K562 (cell line): ENCODE measurements at regions not wholly inside any gene's neighbourhood (a gene's known extent, or its start where the extent isn't known, plus 50 kb on each side); places are given as distances from the start of the nearest gene placed in this dataset.
A peak's percentile ranks its signal among the peaks of the same experiment; 100 is the strongest.

Experiments used
- ATAC-seq: fragments of 200-7000 bp; cut with Tn5 transposase; 3 replicates; pipeline ENCODE4 v1.9.1; 2020; ENCODE audit warnings: moderate library complexity
- BruUV-seq: library from RNA; stranded (reverse); fragments of 400-500 nt; replicated peaks from 2 replicates; lab custom pipeline; 2021; lab: Mats Ljungman, UMichigan
- CTCF ChIA-PET: fragments of 300-600 bp; formaldehyde crosslinking; extraction: SDS; loops from one replicate; lab custom pipeline; 2021; ENCODE audit warnings: low intra/inter-chr PET ratio; lab: Yijun Ruan, JAX
- POLR2A ChIA-PET: fragments of 300-600, 350-650 bp; sonication (Branson Sonifier 250); formaldehyde crosslinking; extraction: SDS; loops from one replicate; lab custom pipeline; 2021; ENCODE audit warnings: antibody characterized with exemption, inconsistent platforms; lab: Yijun Ruan, JAX
- DNase-seq, 4 experiments: peaks; one replicate each; pipeline versions ENCODE4 v3.0.0 to v3.0.0-alpha.2; 2011 to 2018; ENCODE audit warnings: low spot score in 3 of 4, mixed read lengths in 3 of 4; ENCODE audit errors: extremely low read depth in 1 of 4
- FAIRE-seq: peaks from 2 replicates; lab custom pipeline; 2011; peaks lifted over from hg19 to GRCh38; lab: Jason Lieb, UNC
- H2AFZ ChIP-seq: 2 replicates; pipeline ENCODE4 v1.6.0; 2011; ENCODE audit warnings: low read depth, low read length, control low read depth, inconsistent platforms
- H3K27ac ChIP-seq: fragments of 200-600 bp; 3 replicates; pipeline ENCODE4 v1.8.0; 2011; ENCODE audit warnings: low read depth, mild to moderate bottlenecking, control low read depth, inconsistent platforms, low read length, moderate library complexity, mixed read lengths; ENCODE audit errors: extremely low read depth
- H3K27me3 ChIP-seq, 2 experiments: fragments of 300-600 bp in 1 of 2; 2 replicates in 1 of 2; 3 replicates in 1 of 2; pipeline versions ENCODE4 v1.6.0 to v1.8.0; 2011; ENCODE audit warnings: inconsistent platforms in 2 of 2, low read length in 2 of 2, mild to moderate bottlenecking in 1 of 2, mixed read lengths in 1 of 2, moderate library complexity in 1 of 2; ENCODE audit not compliant: control insufficient read depth in 2 of 2, insufficient read depth in 2 of 2
- H3K36me3 ChIP-seq: fragments of 300-600 bp; 3 replicates; pipeline ENCODE4 v1.8.0; 2011; ENCODE audit warnings: mild to moderate bottlenecking, low read length, inconsistent platforms; ENCODE audit not compliant: control insufficient read depth, insufficient read depth
- H3K4me1 ChIP-seq, 2 experiments: fragments of 200-600 bp in 1 of 2; replicated peaks in 1 of 2; 2 replicates in 1 of 2; 3 replicates in 1 of 2; pipeline versions ENCODE4 v1.5.1 to v1.8.0; 2011; ENCODE audit warnings: inconsistent platforms in 2 of 2, low read length in 2 of 2, mild to moderate bottlenecking in 1 of 2, mixed read lengths in 1 of 2, moderate library complexity in 1 of 2; ENCODE audit not compliant: control insufficient read depth in 2 of 2, insufficient read depth in 2 of 2
- H3K4me2 ChIP-seq: 2 replicates; pipeline ENCODE4 v1.6.1; 2011; ENCODE audit warnings: low read length, control low read depth, inconsistent platforms, mixed read lengths; ENCODE audit not compliant: insufficient read depth
- H3K4me3 ChIP-seq: fragments of 200-600 bp; sonication (generic), shearing (Covaris generic); 2 replicates; pipeline ENCODE4 v1.5.1; 2016; ENCODE audit warnings: control low read depth, inconsistent platforms
- H3K79me2 ChIP-seq: fragments of 200-600 bp; 3 replicates; pipeline ENCODE4 v1.8.0; 2011; ENCODE audit warnings: low read length, inconsistent platforms; ENCODE audit not compliant: control insufficient read depth, insufficient read depth
- H3K9ac ChIP-seq, 2 experiments: 2 replicates each; pipeline versions ENCODE4 v1.6.0 to v1.6.1; 2011; ENCODE audit warnings: low read depth in 2 of 2, low read length in 2 of 2, control low read depth in 1 of 2, inconsistent platforms in 1 of 2, mild to moderate bottlenecking in 1 of 2, mixed read lengths in 1 of 2; ENCODE audit not compliant: insufficient read depth in 1 of 2
- H3K9me1 ChIP-seq: one replicate; pipeline ENCODE4 v1.6.0; 2011; ENCODE audit warnings: inconsistent platforms, mild to moderate bottlenecking, low read length, moderate library complexity; ENCODE audit not compliant: control insufficient read depth, insufficient read depth
- H3K9me3 ChIP-seq: replicated peaks from 2 replicates; pipeline ENCODE4 v1.5.1; 2011; ENCODE audit warnings: low read depth, low read length, inconsistent platforms; ENCODE audit not compliant: control insufficient read depth, insufficient read depth
- H4K20me1 ChIP-seq: replicated peaks from 2 replicates; pipeline ENCODE4 v1.6.1; 2011; ENCODE audit warnings: low read length, inconsistent platforms, mixed read lengths; ENCODE audit not compliant: control insufficient read depth, insufficient read depth
- ELF1 ChIP-seq: fragments of 200-800 bp; sonication (Bioruptor generic); IDR thresholded peaks from 2 replicates; pipeline ENCODE4 v1.6.1; 2016; ENCODE audit warnings: missing genetic modification characterization, missing compliant biosample characterization
- FUS ChIP-seq: fragments of 200-400 bp; formaldehyde crosslinking; optimal IDR thresholded peaks from 2 replicates; pipeline ENCODE3; 2017; ENCODE audit warnings: low read depth, low read length
- HMGXB4 ChIP-seq: sonication (generic); formaldehyde crosslinking; IDR thresholded peaks from 2 replicates; pipeline ENCODE4 v1.8.1; 2023; ENCODE audit warnings: mild to moderate bottlenecking, missing genetic modification reagents
- SIRT6 ChIP-seq: IDR thresholded peaks from one replicate; pipeline ENCODE4 v1.6.1; 2012; ENCODE audit warnings: low read depth, mild to moderate bottlenecking, control low read depth, inconsistent platforms, low read length, moderate library complexity
- ZNF655 ChIP-seq: fragments of 250-450 bp; sonication (Bioruptor Pico); IDR thresholded peaks from 2 replicates; pipeline ENCODE4 v1.5.0; 2021
- WGBS: fragments of 100-300 bp; shearing (Covaris generic); methylation state at CpG from one replicate; pipeline ENCODE4 v1.1.6; 2016; ENCODE audit warnings: low coverage, mixed read lengths; ENCODE audit not compliant: insufficient coverage; ENCODE audit errors: missing lambda C conversion rate; 5-methylcytosine and 5-hydroxymethylcytosine counted together
- in situ Hi-C: fragments of 300-500 bp; cut with MboI; formaldehyde crosslinking; loops from 4 replicates; pipeline ENCODE4 v1.15.0; 2018; ENCODE audit warnings: inconsistent platforms, mixed read lengths
- intact Hi-C: fragments of 100-400 bp; cut with micrococcal nuclease; formaldehyde crosslinking; loops from 2 replicates; pipeline ENCODE4 v1.14.2; 2022

- Histone ChIP-seq H3K4me1 (peaks cover 0 to 11% of the 10 kb centered on the region in 2 experiments; a peak in 2 of 5 replicates), H3K4me3 (no peak overlapping the region), H3K9me3 (no peaks in the 10 kb centered on the region), H4K20me1 (no peaks in the 10 kb centered on the region), H2AFZ (no peak overlapping the region), H3K9me1 (no peaks in the 10 kb centered on the region), H3K4me2 (no peak overlapping the region), H3K27ac (no peak overlapping the region), H3K9ac (no peak overlapping the region), H3K36me3 (no peaks in the 10 kb centered on the region)
- DNase-seq (no peak), FAIRE-seq (no peak)
- in situ Hi-C loops: no loop called here
- POLR2A ChIA-PET: interaction anchor here (0.6 to 8.6 kb wide), 10 partner anchors 9 to 1920 kb away, joined by 3 to 67 read pairs (median 3); no protein-coding TSS in a partner anchor
- WGBS: 0% methylated on average over 1 of the region's 1 CpG
- 0 out of 2 replicates have a peak, but pooled peaks have one; percentile 35 for TF ChIP-seq HMGXB4 (CRISPR knock-in tag)
- no peak for TF ChIP-seq FUS
- TF ChIP-seq SIRT6: no peak
- no peak for TF ChIP-seq ELF1 (tag)
- 0 out of 2 replicates have a peak, but pooled peaks have one; percentile 8 for TF ChIP-seq ZNF655 (CRISPR knock-in tag)
- TF ChIP-seq, all 486 proteins: peak for 2
- peaks cover 0 to 23% of the 10 kb centered on the region in 2 experiments; a peak in 3 of 5 replicates for H3K27me3 ChIP-seq
- BruUV-seq: no TSS peak
- ATAC-seq: no peak
- CTCF ChIA-PET: no interaction called here
- intact Hi-C loops: no loop called here
- no peaks in the 10 kb centered on the region for H3K79me2 ChIP-seq
Observed at GRCh38 chr22:22138915-22139314, 105.7 kb upstream of the VPREB1 start.
